ENCODE measurements at regions not wholly inside any gene's neighbourhood (a gene's known extent, or its start where the extent isn't known, plus 50 kb on each side); places are given as distances from the start of the nearest gene placed in this dataset.

DNA sequence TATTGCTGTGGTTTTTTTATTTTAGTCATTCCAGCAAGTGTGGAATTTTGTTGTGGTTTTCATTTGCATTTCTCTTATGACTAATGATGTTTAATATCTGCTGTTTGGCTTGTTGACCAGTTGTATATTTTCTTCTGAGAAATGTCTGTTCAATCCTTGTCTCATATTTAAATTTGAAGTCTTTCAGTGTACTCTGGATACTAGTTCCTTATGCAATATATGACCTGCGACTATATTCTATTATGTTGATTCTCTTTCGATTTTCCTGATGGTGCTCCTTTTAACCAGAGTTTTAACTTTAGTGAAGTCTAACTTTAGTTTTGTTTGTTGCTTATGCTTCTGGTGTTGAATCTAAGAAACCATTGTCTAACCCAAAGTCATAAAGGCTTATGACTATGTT is 1528.0 kb downstream of the TECRL start:
- TF ChIP-seq, protein P1, sequence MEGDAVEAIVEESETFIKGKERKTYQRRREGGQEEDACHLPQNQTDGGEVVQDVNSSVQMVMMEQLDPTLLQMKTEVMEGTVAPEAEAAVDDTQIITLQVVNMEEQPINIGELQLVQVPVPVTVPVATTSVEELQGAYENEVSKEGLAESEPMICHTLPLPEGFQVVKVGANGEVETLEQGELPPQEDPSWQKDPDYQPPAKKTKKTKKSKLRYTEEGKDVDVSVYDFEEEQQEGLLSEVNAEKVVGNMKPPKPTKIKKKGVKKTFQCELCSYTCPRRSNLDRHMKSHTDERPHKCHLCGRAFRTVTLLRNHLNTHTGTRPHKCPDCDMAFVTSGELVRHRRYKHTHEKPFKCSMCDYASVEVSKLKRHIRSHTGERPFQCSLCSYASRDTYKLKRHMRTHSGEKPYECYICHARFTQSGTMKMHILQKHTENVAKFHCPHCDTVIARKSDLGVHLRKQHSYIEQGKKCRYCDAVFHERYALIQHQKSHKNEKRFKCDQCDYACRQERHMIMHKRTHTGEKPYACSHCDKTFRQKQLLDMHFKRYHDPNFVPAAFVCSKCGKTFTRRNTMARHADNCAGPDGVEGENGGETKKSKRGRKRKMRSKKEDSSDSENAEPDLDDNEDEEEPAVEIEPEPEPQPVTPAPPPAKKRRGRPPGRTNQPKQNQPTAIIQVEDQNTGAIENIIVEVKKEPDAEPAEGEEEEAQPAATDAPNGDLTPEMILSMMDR (IDR thresholded peaks at IDR 0.05), result no peak
- no peak for TF ChIP-seq SIN3A (IDR thresholded peaks at IDR 0.05; ENCODE audit: borderline replicate concordance, insufficient read depth, low read depth, low read length)
- TF ChIP-seq, protein P2, sequence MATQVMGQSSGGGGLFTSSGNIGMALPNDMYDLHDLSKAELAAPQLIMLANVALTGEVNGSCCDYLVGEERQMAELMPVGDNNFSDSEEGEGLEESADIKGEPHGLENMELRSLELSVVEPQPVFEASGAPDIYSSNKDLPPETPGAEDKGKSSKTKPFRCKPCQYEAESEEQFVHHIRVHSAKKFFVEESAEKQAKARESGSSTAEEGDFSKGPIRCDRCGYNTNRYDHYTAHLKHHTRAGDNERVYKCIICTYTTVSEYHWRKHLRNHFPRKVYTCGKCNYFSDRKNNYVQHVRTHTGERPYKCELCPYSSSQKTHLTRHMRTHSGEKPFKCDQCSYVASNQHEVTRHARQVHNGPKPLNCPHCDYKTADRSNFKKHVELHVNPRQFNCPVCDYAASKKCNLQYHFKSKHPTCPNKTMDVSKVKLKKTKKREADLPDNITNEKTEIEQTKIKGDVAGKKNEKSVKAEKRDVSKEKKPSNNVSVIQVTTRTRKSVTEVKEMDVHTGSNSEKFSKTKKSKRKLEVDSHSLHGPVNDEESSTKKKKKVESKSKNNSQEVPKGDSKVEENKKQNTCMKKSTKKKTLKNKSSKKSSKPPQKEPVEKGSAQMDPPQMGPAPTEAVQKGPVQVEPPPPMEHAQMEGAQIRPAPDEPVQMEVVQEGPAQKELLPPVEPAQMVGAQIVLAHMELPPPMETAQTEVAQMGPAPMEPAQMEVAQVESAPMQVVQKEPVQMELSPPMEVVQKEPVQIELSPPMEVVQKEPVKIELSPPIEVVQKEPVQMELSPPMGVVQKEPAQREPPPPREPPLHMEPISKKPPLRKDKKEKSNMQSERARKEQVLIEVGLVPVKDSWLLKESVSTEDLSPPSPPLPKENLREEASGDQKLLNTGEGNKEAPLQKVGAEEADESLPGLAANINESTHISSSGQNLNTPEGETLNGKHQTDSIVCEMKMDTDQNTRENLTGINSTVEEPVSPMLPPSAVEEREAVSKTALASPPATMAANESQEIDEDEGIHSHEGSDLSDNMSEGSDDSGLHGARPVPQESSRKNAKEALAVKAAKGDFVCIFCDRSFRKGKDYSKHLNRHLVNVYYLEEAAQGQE (IDR thresholded peaks at IDR 0.05; ENCODE audit: insufficient read depth in 1 of 2, low read depth in 2 of 2, low read length in 1 of 2), result no peak

Data from Panc1 (cell line).